Astrocyte (in vitro differentiated cells and primary cell): ENCODE measurements at regions not wholly inside any gene's neighbourhood (a gene's known extent, or its start where the extent isn't known, plus 50 kb on each side); places are given as distances from the start of the nearest gene placed in this dataset.

Experiments used
- CTCF ChIP-seq: IDR thresholded peaks from 2 replicates; pipeline ENCODE4 v1.5.1; 2011; ENCODE audit warnings: low read depth, mild to moderate bottlenecking, inconsistent platforms, low read length, moderate library complexity; ENCODE audit not compliant: insufficient read depth
- EZH2 ChIP-seq: IDR thresholded peaks from 2 replicates; pipeline ENCODE4 v1.6.1; 2012; ENCODE audit warnings: mild to moderate bottlenecking, low read length, inconsistent platforms; ENCODE audit not compliant: insufficient read depth

- TF ChIP-seq CTCF (no peak), EZH2 (no peak)
These were observed 100.7 kb downstream of the DRD1 start for GRCh38 chr5:175343308-175343707.
